ENCODE measurements at regions not wholly inside any gene's neighbourhood (a gene's known extent, or its start where the extent isn't known, plus 50 kb on each side); places are given as distances from the start of the nearest gene placed in this dataset.
"Not testable (repeated sequence)": the region's sequence is repeated elsewhere in the genome, so short reads cannot be mapped to it uniquely, and the experiment has no call there.

- Histone ChIP-seq H4K20me1 (ENCODE audit: insufficient read depth) (no peaks in the 10 kb centered on the region), H3K79me2 (ENCODE audit: low read depth) (no peaks in the 10 kb centered on the region), H3K4me1 (replicated peaks; ENCODE audit: insufficient read depth) (no peaks in the 10 kb centered on the region), H3K27ac (no peak overlapping the region), H3K4me3 (no peak overlapping the region), H3K9me2 (ENCODE audit: insufficient read depth) (no peaks in the 10 kb centered on the region), H3K9me3 (ENCODE audit: insufficient read depth, low read depth) (no peaks in the 10 kb centered on the region), H3K27me3 (ENCODE audit: insufficient read depth, low read depth) (peaks cover 53% of the 10 kb centered on the region), H3K36me3 (ENCODE audit: low read depth) (no peaks in the 10 kb centered on the region), H2AFZ (no peak overlapping the region), H3F3A (ENCODE audit: insufficient read depth, low read depth) (no peaks in the 10 kb centered on the region), H3K4me2 (no peak overlapping the region)
- BruUV-seq (replicated peaks) = no TSS peak
- DNase-seq = no peak
- intact Hi-C loops (cut with micrococcal nuclease; ENCODE audit: unreplicated experiment) = no loop called here
- POLR2A ChIA-PET (ENCODE audit: unreplicated experiment) = no interaction called here
- no peak for TF ChIP-seq CTCF (conservative IDR thresholded peaks at IDR 0.05)
- no peak for TF ChIP-seq EZH2 (IDR thresholded peaks at IDR 0.05; ENCODE audit: low read depth)
- CTCF ChIA-PET = no interaction called here
Measured at GRCh38 chr17:22310717-22311686, 618.7 kb downstream of the KCNJ18 start.

DNA sequence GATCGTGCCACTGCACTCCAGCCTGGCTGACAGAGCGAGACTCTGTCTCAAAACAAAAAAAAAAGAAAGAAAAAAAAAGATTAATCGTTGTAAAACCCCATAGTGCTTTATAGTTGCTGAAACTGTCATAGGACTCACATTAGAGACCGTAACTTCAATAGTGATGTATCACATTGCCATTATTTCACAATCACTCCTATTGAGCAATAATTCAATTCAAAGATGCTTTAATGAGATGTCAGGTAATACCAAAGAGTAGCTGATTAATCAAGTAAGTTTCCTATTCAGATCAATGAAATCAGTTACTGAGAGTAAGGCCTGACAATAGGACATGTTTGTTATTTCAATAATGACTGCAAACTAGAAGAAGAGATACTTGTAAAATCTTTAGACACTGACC lies 628.7 kb downstream of the KCNJ18 start:
- H3K4me1 ChIP-seq (replicated peaks; ENCODE audit: insufficient read depth); CTCF ChIA-PET; POLR2A ChIA-PET (ENCODE audit: unreplicated experiment); H3K4me3 ChIP-seq; H3K36me3 ChIP-seq (ENCODE audit: low read depth); DNase-seq; H3K9me3 ChIP-seq (ENCODE audit: insufficient read depth, low read depth); H3K27ac ChIP-seq; BruUV-seq (replicated peaks); H3K9me2 ChIP-seq (ENCODE audit: insufficient read depth); H3K79me2 ChIP-seq (ENCODE audit: low read depth); H4K20me1 ChIP-seq (ENCODE audit: insufficient read depth); intact Hi-C loops (cut with micrococcal nuclease; ENCODE audit: unreplicated experiment); H3F3A ChIP-seq (ENCODE audit: insufficient read depth, low read depth); H2AFZ ChIP-seq; H3K4me2 ChIP-seq: not testable (repeated sequence)
- peaks cover 14% of the 10 kb centered on the region for H3K27me3 ChIP-seq (ENCODE audit: insufficient read depth, low read depth)

GRCh38 chr17:22322893-22323550 lies 630.7 kb downstream of the KCNJ18 start:
- H3K79me2 ChIP-seq (ENCODE audit: low read depth); H3K9me2 ChIP-seq (ENCODE audit: insufficient read depth); H3K9me3 ChIP-seq (ENCODE audit: insufficient read depth, low read depth); H3K27ac ChIP-seq; BruUV-seq (replicated peaks); H3K36me3 ChIP-seq (ENCODE audit: low read depth); intact Hi-C loops (cut with micrococcal nuclease; ENCODE audit: unreplicated experiment); H4K20me1 ChIP-seq (ENCODE audit: insufficient read depth); H3K4me1 ChIP-seq (replicated peaks; ENCODE audit: insufficient read depth); H2AFZ ChIP-seq; H3F3A ChIP-seq (ENCODE audit: insufficient read depth, low read depth); DNase-seq; H3K4me2 ChIP-seq; CTCF ChIA-PET; H3K4me3 ChIP-seq; POLR2A ChIA-PET (ENCODE audit: unreplicated experiment): not testable (repeated sequence)
- peaks cover 14% of the 10 kb centered on the region for H3K27me3 ChIP-seq (ENCODE audit: insufficient read depth, low read depth)

DNA sequence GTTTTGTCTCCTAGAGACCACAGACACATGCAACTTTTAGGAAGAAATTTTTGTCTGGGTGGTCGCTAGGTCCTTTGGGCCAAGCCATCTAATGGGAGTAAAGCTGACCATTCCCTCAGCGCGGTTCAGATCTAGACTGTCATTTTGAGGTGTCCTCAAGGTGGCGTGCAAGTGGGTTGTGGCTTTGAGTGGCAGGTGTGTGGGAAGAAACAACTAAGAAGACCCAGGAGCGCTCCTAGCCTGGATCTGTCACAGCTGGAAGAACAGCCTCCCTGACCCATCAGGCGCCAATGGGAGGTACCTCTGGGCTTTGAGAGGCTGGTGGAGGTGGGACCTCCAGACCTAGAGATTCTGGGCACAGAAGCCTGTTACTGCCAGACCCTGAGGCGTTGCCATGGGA lies 645.1 kb downstream of the KCNJ18 start:
- ChIA-PET CTCF (no interaction called here), POLR2A (ENCODE audit: unreplicated experiment) (no interaction called here)
- Histone ChIP-seq H3K36me3 (ENCODE audit: low read depth) (no peaks in the 10 kb centered on the region), H3K4me2 (no peak overlapping the region), H3K4me1 (replicated peaks; ENCODE audit: insufficient read depth) (no peaks in the 10 kb centered on the region), H3K27me3 (ENCODE audit: insufficient read depth, low read depth) (no peaks in the 10 kb centered on the region), H3F3A (ENCODE audit: insufficient read depth, low read depth) (no peaks in the 10 kb centered on the region), H3K27ac (no peak overlapping the region), H3K79me2 (ENCODE audit: low read depth) (no peaks in the 10 kb centered on the region), H3K4me3 (no peak overlapping the region), H4K20me1 (ENCODE audit: insufficient read depth) (no peaks in the 10 kb centered on the region), H2AFZ (no peak overlapping the region), H3K9me3 (ENCODE audit: insufficient read depth, low read depth) (no peaks in the 10 kb centered on the region), H3K9me2 (ENCODE audit: insufficient read depth) (no peaks in the 10 kb centered on the region)
- TF ChIP-seq CTCF (conservative IDR thresholded peaks at IDR 0.05) = no peak
- no peak for TF ChIP-seq EZH2 (IDR thresholded peaks at IDR 0.05; ENCODE audit: low read depth)
- BruUV-seq (replicated peaks) = no TSS peak
- intact Hi-C loops (cut with micrococcal nuclease; ENCODE audit: unreplicated experiment) = no loop called here
- DNase-seq = no peak

DNA sequence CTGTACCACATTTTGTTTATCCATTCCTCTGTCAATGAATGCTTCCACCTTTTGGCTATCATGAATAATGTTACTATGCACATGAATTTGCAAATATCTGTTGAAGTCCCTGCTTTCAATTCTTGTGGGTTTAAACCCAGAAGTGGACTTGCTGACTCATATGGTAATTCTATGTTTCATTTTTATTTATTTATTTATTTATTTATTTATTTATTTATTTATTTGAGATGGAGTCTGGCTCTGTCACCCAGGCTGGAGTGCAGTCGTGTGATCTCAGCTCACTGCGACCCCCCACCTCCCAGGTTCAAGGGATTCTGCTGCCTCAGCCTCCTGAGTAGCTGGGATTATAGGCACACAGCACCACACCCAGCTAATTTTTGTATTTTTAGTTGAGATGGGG lies 664.3 kb downstream of the KCNJ18 start:
- H2AFZ ChIP-seq; intact Hi-C loops (cut with micrococcal nuclease; ENCODE audit: unreplicated experiment); POLR2A ChIA-PET (ENCODE audit: unreplicated experiment); H3K79me2 ChIP-seq (ENCODE audit: low read depth); H3K27ac ChIP-seq; H3K9me3 ChIP-seq (ENCODE audit: insufficient read depth, low read depth); H3K4me3 ChIP-seq; H3K36me3 ChIP-seq (ENCODE audit: low read depth); BruUV-seq (replicated peaks); H3K9me2 ChIP-seq (ENCODE audit: insufficient read depth); H3K4me1 ChIP-seq (replicated peaks; ENCODE audit: insufficient read depth); H3F3A ChIP-seq (ENCODE audit: insufficient read depth, low read depth); DNase-seq; H4K20me1 ChIP-seq (ENCODE audit: insufficient read depth); H3K4me2 ChIP-seq; CTCF ChIA-PET: not testable (repeated sequence)
- peaks cover 23% of the 10 kb centered on the region for H3K27me3 ChIP-seq (ENCODE audit: insufficient read depth, low read depth)

DNA sequence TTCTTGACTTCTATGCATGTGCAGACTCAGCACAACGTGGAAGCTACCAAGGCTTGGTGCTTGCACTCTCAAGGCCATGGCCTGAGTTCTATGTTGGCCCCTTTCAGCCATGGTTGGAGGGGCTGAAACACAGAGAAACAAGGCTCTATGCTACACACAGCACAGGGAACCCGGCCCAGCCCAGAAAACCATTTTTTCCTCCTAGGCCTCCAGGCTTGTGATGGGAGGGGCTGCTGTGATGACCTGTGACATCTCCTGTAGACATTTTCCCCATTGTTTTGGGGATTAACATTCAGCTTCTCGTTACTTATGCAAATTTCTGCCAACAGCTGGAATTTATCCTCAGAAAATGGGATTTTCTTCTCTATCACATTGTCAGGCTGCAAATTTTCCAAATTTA lies 678.7 kb downstream of the KCNJ18 start:
- H3K27ac ChIP-seq; BruUV-seq (replicated peaks); H4K20me1 ChIP-seq (ENCODE audit: insufficient read depth); H3K9me2 ChIP-seq (ENCODE audit: insufficient read depth); DNase-seq; H3K9me3 ChIP-seq (ENCODE audit: insufficient read depth, low read depth); H3K4me2 ChIP-seq; POLR2A ChIA-PET (ENCODE audit: unreplicated experiment); H3K4me1 ChIP-seq (replicated peaks; ENCODE audit: insufficient read depth); intact Hi-C loops (cut with micrococcal nuclease; ENCODE audit: unreplicated experiment); H2AFZ ChIP-seq; H3K27me3 ChIP-seq (ENCODE audit: insufficient read depth, low read depth); H3K79me2 ChIP-seq (ENCODE audit: low read depth); CTCF ChIA-PET; H3K36me3 ChIP-seq (ENCODE audit: low read depth); H3K4me3 ChIP-seq; H3F3A ChIP-seq (ENCODE audit: insufficient read depth, low read depth): not testable (repeated sequence)
